ENCODE measurements at regions not wholly inside any gene's neighbourhood (a gene's known extent, or its start where the extent isn't known, plus 50 kb on each side); places are given as distances from the start of the nearest gene placed in this dataset.

- Histone ChIP-seq H3K4me3 (ENCODE audit: low read depth, low read length) (no peak overlapping the region), H3K9me3 (ENCODE audit: control insufficient read depth, low read length) (no peaks in the 10 kb centered on the region), H3K79me2 (no peaks in the 10 kb centered on the region), H3K4me2 (ENCODE audit: low read length) (no peak overlapping the region), H3K36me3 (ENCODE audit: control insufficient read depth, insufficient read depth, low read length) (no peaks in the 10 kb centered on the region), H3K27ac (no peak overlapping the region), H2AFZ (no peak overlapping the region), H3K9ac (no peak overlapping the region), H3K27me3 (ENCODE audit: control insufficient read depth, insufficient read depth, low read length) (no peaks in the 10 kb centered on the region), H3K4me1 (no peaks in the 10 kb centered on the region)
- TF ChIP-seq, protein P1, sequence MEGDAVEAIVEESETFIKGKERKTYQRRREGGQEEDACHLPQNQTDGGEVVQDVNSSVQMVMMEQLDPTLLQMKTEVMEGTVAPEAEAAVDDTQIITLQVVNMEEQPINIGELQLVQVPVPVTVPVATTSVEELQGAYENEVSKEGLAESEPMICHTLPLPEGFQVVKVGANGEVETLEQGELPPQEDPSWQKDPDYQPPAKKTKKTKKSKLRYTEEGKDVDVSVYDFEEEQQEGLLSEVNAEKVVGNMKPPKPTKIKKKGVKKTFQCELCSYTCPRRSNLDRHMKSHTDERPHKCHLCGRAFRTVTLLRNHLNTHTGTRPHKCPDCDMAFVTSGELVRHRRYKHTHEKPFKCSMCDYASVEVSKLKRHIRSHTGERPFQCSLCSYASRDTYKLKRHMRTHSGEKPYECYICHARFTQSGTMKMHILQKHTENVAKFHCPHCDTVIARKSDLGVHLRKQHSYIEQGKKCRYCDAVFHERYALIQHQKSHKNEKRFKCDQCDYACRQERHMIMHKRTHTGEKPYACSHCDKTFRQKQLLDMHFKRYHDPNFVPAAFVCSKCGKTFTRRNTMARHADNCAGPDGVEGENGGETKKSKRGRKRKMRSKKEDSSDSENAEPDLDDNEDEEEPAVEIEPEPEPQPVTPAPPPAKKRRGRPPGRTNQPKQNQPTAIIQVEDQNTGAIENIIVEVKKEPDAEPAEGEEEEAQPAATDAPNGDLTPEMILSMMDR (IDR thresholded peaks at IDR 0.05), result no peak
Measured at GRCh38 chr4:4782969-4783368, 76.5 kb upstream of the MSX1 start.

GRCh38 chr4:4781936-4782707 is 77.3 kb upstream of the MSX1 start:
- Histone ChIP-seq H3K4me2 (ENCODE audit: low read length) (no peak overlapping the region), H2AFZ (no peak overlapping the region), H3K4me1 (no peaks in the 10 kb centered on the region), H3K4me3 (ENCODE audit: low read depth, low read length) (no peak overlapping the region), H3K36me3 (ENCODE audit: control insufficient read depth, insufficient read depth, low read length) (no peaks in the 10 kb centered on the region), H3K27ac (no peak overlapping the region), H3K27me3 (ENCODE audit: control insufficient read depth, insufficient read depth, low read length) (no peaks in the 10 kb centered on the region), H3K9ac (no peak overlapping the region), H3K79me2 (no peaks in the 10 kb centered on the region), H3K9me3 (ENCODE audit: control insufficient read depth, low read length) (no peaks in the 10 kb centered on the region)
- TF ChIP-seq, protein P1 (IDR thresholded peaks at IDR 0.05), result no peak

DNA sequence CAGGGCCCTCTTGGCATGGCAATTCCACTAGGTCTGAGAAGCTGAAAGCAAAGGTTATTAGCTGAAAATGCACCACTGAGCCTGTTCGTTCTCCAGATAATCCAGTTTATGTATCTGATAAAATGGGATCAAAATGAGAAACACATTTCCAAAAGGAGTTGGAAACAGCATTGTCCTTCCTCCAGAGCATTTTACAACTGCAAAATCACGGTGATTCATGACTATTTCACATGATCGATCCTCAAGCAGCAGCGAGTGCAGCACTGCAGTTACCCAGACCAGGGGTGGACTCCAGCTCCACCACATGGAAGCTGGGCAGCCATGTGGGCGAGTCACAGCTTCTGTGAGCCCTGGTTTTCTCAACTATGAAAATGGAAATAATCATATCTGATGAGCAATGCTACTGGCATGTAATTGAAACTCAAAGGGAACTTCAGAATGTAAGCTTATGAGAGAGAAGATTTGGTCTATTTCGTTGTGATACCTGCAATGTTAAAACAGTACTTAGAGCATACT is 78.7 kb upstream of the MSX1 start:
- H3K4me1 ChIP-seq, result no peaks in the 10 kb centered on the region
- H3K36me3 ChIP-seq (ENCODE audit: control insufficient read depth, insufficient read depth, low read length), result no peaks in the 10 kb centered on the region
- H3K27ac ChIP-seq, result no peak overlapping the region
- no peak overlapping the region for H3K4me2 ChIP-seq (ENCODE audit: low read length)
- H3K79me2 ChIP-seq, result no peaks in the 10 kb centered on the region
- no peak overlapping the region for H3K9ac ChIP-seq
- no peaks in the 10 kb centered on the region for H3K27me3 ChIP-seq (ENCODE audit: control insufficient read depth, insufficient read depth, low read length)
- no peak overlapping the region for H2AFZ ChIP-seq
- TF ChIP-seq, protein P1 (IDR thresholded peaks at IDR 0.05), result no peak
- H3K9me3 ChIP-seq (ENCODE audit: control insufficient read depth, low read length), result no peaks in the 10 kb centered on the region
- H3K4me3 ChIP-seq (ENCODE audit: low read depth, low read length), result no peak overlapping the region

DNA sequence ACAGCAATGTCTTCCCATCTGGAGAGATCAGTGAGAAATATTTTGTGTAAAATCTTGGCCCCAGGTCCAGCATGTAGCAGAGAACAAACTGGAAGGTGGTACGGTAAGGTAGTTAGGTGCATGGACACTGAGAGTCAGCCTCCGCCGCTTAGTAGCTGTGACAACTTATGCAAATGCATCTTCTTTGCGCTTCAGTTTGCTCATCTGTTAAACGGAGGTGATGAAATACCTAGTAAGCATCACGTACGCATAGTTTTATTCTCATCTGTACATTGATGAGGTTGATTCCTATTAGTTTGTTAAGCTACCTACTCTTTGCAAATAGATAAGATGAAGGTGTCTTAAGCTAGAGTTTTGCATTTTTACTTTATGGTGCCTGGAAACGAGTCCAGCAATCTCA is 80.0 kb upstream of the MSX1 start:
- Histone ChIP-seq H3K79me2 (no peaks in the 10 kb centered on the region), H3K27ac (no peak overlapping the region), H3K27me3 (ENCODE audit: control insufficient read depth, insufficient read depth, low read length) (no peaks in the 10 kb centered on the region), H2AFZ (no peak overlapping the region), H3K4me1 (no peaks in the 10 kb centered on the region), H3K4me2 (ENCODE audit: low read length) (no peak overlapping the region), H3K9ac (no peak overlapping the region), H3K9me3 (ENCODE audit: control insufficient read depth, low read length) (no peaks in the 10 kb centered on the region), H3K36me3 (ENCODE audit: control insufficient read depth, insufficient read depth, low read length) (no peaks in the 10 kb centered on the region), H3K4me3 (ENCODE audit: low read depth, low read length) (no peak overlapping the region)
- TF ChIP-seq, protein P1 (IDR thresholded peaks at IDR 0.05), result no peak

DNA sequence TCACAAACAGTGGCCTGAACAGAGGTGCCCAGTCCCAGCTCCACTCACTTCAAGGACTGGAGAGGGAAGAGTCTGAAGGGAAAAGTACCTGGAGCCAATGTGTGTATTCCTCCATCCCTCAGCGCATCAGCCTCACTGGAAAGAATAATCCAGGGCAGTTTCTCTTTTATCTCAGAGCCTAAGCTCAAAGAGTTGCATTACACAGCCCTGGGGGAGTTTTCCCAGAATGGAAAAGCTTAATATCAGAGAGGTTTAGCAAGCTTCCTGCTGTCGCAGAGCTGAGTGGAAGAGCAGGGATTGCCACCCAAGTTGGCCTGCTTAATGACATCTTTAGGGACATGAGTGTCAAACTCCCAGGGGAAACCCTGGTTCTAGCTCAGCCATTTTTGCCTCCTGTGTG is 80.4 kb upstream of the MSX1 start:
- Histone ChIP-seq H3K4me2 (ENCODE audit: low read length) (no peak overlapping the region), H3K4me3 (ENCODE audit: low read depth, low read length) (no peak overlapping the region), H3K27me3 (ENCODE audit: control insufficient read depth, insufficient read depth, low read length) (no peaks in the 10 kb centered on the region), H3K4me1 (no peaks in the 10 kb centered on the region), H3K9me3 (ENCODE audit: control insufficient read depth, low read length) (no peaks in the 10 kb centered on the region), H3K36me3 (ENCODE audit: control insufficient read depth, insufficient read depth, low read length) (no peaks in the 10 kb centered on the region), H3K27ac (no peak overlapping the region), H2AFZ (no peak overlapping the region), H3K79me2 (no peaks in the 10 kb centered on the region), H3K9ac (no peak overlapping the region)
- TF ChIP-seq, protein P1 (IDR thresholded peaks at IDR 0.05), result no peak
